Parathyroid adenoma (tissue), 2 donors: ENCODE measurements at regions not wholly inside any gene's neighbourhood (a gene's known extent, or its start where the extent isn't known, plus 50 kb on each side); places are given as distances from the start of the nearest gene placed in this dataset.
"Not testable (repeated sequence)": the region's sequence is repeated elsewhere in the genome, so short reads cannot be mapped to it uniquely, and the experiment has no call there.

ENCODE experiments used
- H2AFZ ChIP-seq: fragments of 300-600 bp; sonication (generic); one replicate; pipeline ENCODE4 v1.7.0; 2017; ENCODE audit warnings: antibody characterized with exemption, mild to moderate bottlenecking
- H3K27ac ChIP-seq: fragments of 300-600 bp; sonication (generic); one replicate; pipeline ENCODE4 v1.7.0; 2017
- H3K27me3 ChIP-seq: fragments of 300-600 bp; sonication (generic); one replicate; pipeline ENCODE4 v1.7.0; 2017; ENCODE audit warnings: low read length; ENCODE audit not compliant: control insufficient read depth, insufficient read depth
- H3K36me3 ChIP-seq: fragments of 300-600 bp; sonication (generic); one replicate; pipeline ENCODE4 v1.7.0; 2017; ENCODE audit warnings: low read length; ENCODE audit not compliant: control insufficient read depth, insufficient read depth
- H3K4me1 ChIP-seq: fragments of 300-600 bp; sonication (generic); one replicate; pipeline ENCODE4 v1.7.0; 2017; ENCODE audit warnings: control low read depth
- H3K4me2 ChIP-seq: fragments of 300-600 bp; sonication (generic); one replicate; pipeline ENCODE4 v1.7.0; 2017; ENCODE audit warnings: low read length
- H3K4me3 ChIP-seq: fragments of 300-600 bp; sonication (generic); one replicate; pipeline ENCODE4 v1.7.0; 2017; ENCODE audit warnings: low read depth, low read length
- H3K79me2 ChIP-seq: fragments of 300-600 bp; sonication (generic); one replicate; pipeline ENCODE4 v1.7.0; 2017; ENCODE audit warnings: control low read depth
- H3K9ac ChIP-seq: fragments of 300-600 bp; sonication (generic); one replicate; pipeline ENCODE4 v1.7.0; 2017; ENCODE audit warnings: mild to moderate bottlenecking
- H3K9me3 ChIP-seq: fragments of 300-600 bp; sonication (generic); one replicate; pipeline ENCODE4 v1.7.0; 2017; ENCODE audit warnings: low read length; ENCODE audit not compliant: control insufficient read depth
- CTCF ChIP-seq: fragments of 300-600 bp; sonication (generic); IDR thresholded peaks from one replicate; pipeline ENCODE4 v1.7.0; 2017; ENCODE audit warnings: antibody characterized with exemption, mild to moderate bottlenecking
- donor health status: primary hyperparathyroidism.

GRCh38 chr16:63415014-63415413 lies 1378.8 kb upstream of the CDH8 start:
- Histone ChIP-seq H3K27ac (no peak overlapping the region), H3K4me2 (no peak overlapping the region), H3K9me3 (no peaks in the 10 kb centered on the region), H3K27me3 (no peaks in the 10 kb centered on the region), H3K4me3 (no peak overlapping the region), H3K9ac (no peak overlapping the region), H3K36me3 (no peaks in the 10 kb centered on the region), H3K79me2 (no peaks in the 10 kb centered on the region), H3K4me1 (no peaks in the 10 kb centered on the region), H2AFZ (no peak overlapping the region)
- no peak for TF ChIP-seq CTCF

- Histone ChIP-seq H3K79me2 (no peaks in the 10 kb centered on the region), H2AFZ (no peak overlapping the region), H3K36me3 (no peaks in the 10 kb centered on the region), H3K4me1 (no peaks in the 10 kb centered on the region), H3K27me3 (no peaks in the 10 kb centered on the region), H3K9ac (no peak overlapping the region), H3K9me3 (no peaks in the 10 kb centered on the region), H3K4me2 (no peak overlapping the region), H3K4me3 (no peak overlapping the region), H3K27ac (no peak overlapping the region)
- no peak for TF ChIP-seq CTCF
These were observed 1374.4 kb upstream of the CDH8 start for GRCh38 chr16:63410594-63410993.

GRCh38 chr16:63403792-63404191 lies 1367.6 kb upstream of the CDH8 start:
- no peaks in the 10 kb centered on the region for H3K79me2 ChIP-seq
- H3K9me3 ChIP-seq = no peaks in the 10 kb centered on the region
- no peak overlapping the region for H3K4me2 ChIP-seq
- no peaks in the 10 kb centered on the region for H3K4me1 ChIP-seq
- no peaks in the 10 kb centered on the region for H3K27me3 ChIP-seq
- no peak overlapping the region for H3K27ac ChIP-seq
- TF ChIP-seq CTCF = no peak
- no peaks in the 10 kb centered on the region for H3K36me3 ChIP-seq
- H3K9ac ChIP-seq = no peak overlapping the region
- H2AFZ ChIP-seq = no peak overlapping the region
- H3K4me3 ChIP-seq = no peak overlapping the region

- H3K79me2 ChIP-seq, H3K27ac ChIP-seq, H3K9ac ChIP-seq, H3K36me3 ChIP-seq, H3K4me1 ChIP-seq, H3K9me3 ChIP-seq, H2AFZ ChIP-seq, H3K4me3 ChIP-seq, H3K4me2 ChIP-seq, H3K27me3 ChIP-seq: not testable (repeated sequence)
These were observed 1352.0 kb upstream of the CDH8 start for GRCh38 chr16:63388277-63388676.

- no peaks in the 10 kb centered on the region for H3K79me2 ChIP-seq
- H3K27me3 ChIP-seq = no peaks in the 10 kb centered on the region
- H3K9ac ChIP-seq = no peak overlapping the region
- H3K4me1 ChIP-seq = no peaks in the 10 kb centered on the region
- H2AFZ ChIP-seq = no peak overlapping the region
- no peaks in the 10 kb centered on the region for H3K9me3 ChIP-seq
- H3K36me3 ChIP-seq = no peaks in the 10 kb centered on the region
- no peak overlapping the region for H3K4me2 ChIP-seq
- H3K4me3 ChIP-seq = no peak overlapping the region
- no peak overlapping the region for H3K27ac ChIP-seq
- TF ChIP-seq CTCF = no peak
These were observed 1349.6 kb upstream of the CDH8 start for GRCh38 chr16:63385714-63386432.
